WTC11 (cell line): ENCODE measurements at regions not wholly inside any gene's neighbourhood (a gene's known extent, or its start where the extent isn't known, plus 50 kb on each side); places are given as distances from the start of the nearest gene placed in this dataset.

ENCODE experiments used
- ATAC-seq: fragments of 200-7000 bp; cut with Tn5 transposase; 2 replicates; pipeline ENCODE4 v1.10.0; 2021; ENCODE audit warnings: mild to moderate bottlenecking, moderate library complexity
- CTCF ChIA-PET: fragments of 300-600 bp; sonication (Branson Sonifier 250); formaldehyde crosslinking; loops from one replicate; lab custom pipeline; 2021; ENCODE audit warnings: antibody characterized with exemption; lab: Charles Lee
- POLR2A ChIA-PET: fragments of 350-600 bp; sonication (Branson Sonifier 250); formaldehyde crosslinking; loops from one replicate; lab custom pipeline; 2021; ENCODE audit warnings: antibody characterized with exemption; lab: Charles Lee
- DNase-seq: peaks from one replicate; pipeline ENCODE4 v3.0.0; 2021; ENCODE audit warnings: low spot score
- H3K27ac Mint-ChIP-seq: 2 replicates; pipeline ENCODE4 v1.8.0; 2021; ENCODE audit warnings: mixed read lengths
- H3K27me3 Mint-ChIP-seq: 2 replicates; pipeline ENCODE4 v1.8.0; 2021; ENCODE audit warnings: low read depth, mild to moderate bottlenecking, moderate library complexity, mixed read lengths
- H3K36me3 Mint-ChIP-seq: 2 replicates; pipeline ENCODE4 v1.8.0; 2021; ENCODE audit warnings: mixed read lengths
- H3K4me1 Mint-ChIP-seq: 2 replicates; pipeline ENCODE4 v1.8.0; 2022; ENCODE audit warnings: mixed read lengths
- H3K4me3 Mint-ChIP-seq: 2 replicates; pipeline ENCODE4 v1.8.0; 2021; ENCODE audit warnings: mild to moderate bottlenecking, moderate library complexity, mixed read lengths
- H3K9me3 Mint-ChIP-seq: 2 replicates; pipeline ENCODE4 v1.8.0; 2021; ENCODE audit warnings: mixed read lengths
- EMX1 ChIP-seq: fragments of 250-450 bp; sonication (Bioruptor Pico); IDR thresholded peaks from 2 replicates; pipeline ENCODE4 v1.8.0; 2021; ENCODE audit warnings: mild to moderate bottlenecking
- ETV6 ChIP-seq: sonication (generic); formaldehyde crosslinking; IDR thresholded peaks from 2 replicates; pipeline ENCODE4 v1.8.1; 2022; ENCODE audit warnings: mild to moderate bottlenecking, missing genetic modification reagents
- FOXK1 ChIP-seq: sonication (generic); formaldehyde crosslinking; IDR thresholded peaks from 2 replicates; pipeline ENCODE4 v1.8.0; 2022; ENCODE audit warnings: mild to moderate bottlenecking, moderate library complexity, missing genetic modification reagents
- FOXP1 ChIP-seq: sonication (generic); formaldehyde crosslinking; IDR thresholded peaks from 2 replicates; pipeline ENCODE4 v1.8.0; 2022; ENCODE audit warnings: missing genetic modification reagents, mild to moderate bottlenecking, moderate library complexity, borderline replicate concordance
- NFATC4 ChIP-seq: fragments of 250-450 bp; sonication (Bioruptor Pico); IDR thresholded peaks from 2 replicates; pipeline ENCODE4 v1.9.0; 2021; ENCODE audit warnings: mild to moderate bottlenecking
- NFE2L1 ChIP-seq: sonication (generic); formaldehyde crosslinking; IDR thresholded peaks from 2 replicates; pipeline ENCODE4 v1.8.1; 2023; ENCODE audit warnings: missing genetic modification reagents
- SMAD3 ChIP-seq: sonication (generic); formaldehyde crosslinking; IDR thresholded peaks from 2 replicates; pipeline ENCODE4 v1.8.0; 2022; ENCODE audit warnings: missing genetic modification reagents, mild to moderate bottlenecking, borderline replicate concordance
- SP1 ChIP-seq: sonication (generic); formaldehyde crosslinking; conservative IDR thresholded peaks from 2 replicates; pipeline ENCODE4 v1.8.1; 2022; ENCODE audit warnings: missing genetic modification reagents
- TEAD1 ChIP-seq: sonication (generic); formaldehyde crosslinking; IDR thresholded peaks from 2 replicates; pipeline ENCODE4 v1.8.0; 2022; ENCODE audit warnings: mild to moderate bottlenecking, missing genetic modification reagents
- TP53 ChIP-seq: sonication (generic); formaldehyde crosslinking; IDR thresholded peaks from 2 replicates; pipeline ENCODE4 v1.8.1; 2023; ENCODE audit warnings: mild to moderate bottlenecking, missing genetic modification reagents
- ZNF232 ChIP-seq: sonication (generic); formaldehyde crosslinking; IDR thresholded peaks from 2 replicates; pipeline ENCODE4 v1.8.0; 2022; ENCODE audit warnings: mild to moderate bottlenecking, missing genetic modification reagents
- ZNF416 ChIP-seq: fragments of 250-450 bp; sonication (Bioruptor Pico); IDR thresholded peaks from 2 replicates; pipeline ENCODE4 v1.9.0; 2021; ENCODE audit warnings: mild to moderate bottlenecking, inconsistent platforms
- ZNF671 ChIP-seq: fragments of 250-450 bp; sonication (Bioruptor Pico); IDR thresholded peaks from 2 replicates; pipeline ENCODE4 v1.8.0; 2021; ENCODE audit warnings: mild to moderate bottlenecking
- TF ChIP-seq, protein P1 (sequence below): sonication (generic); formaldehyde crosslinking; IDR thresholded peaks from 2 replicates; pipeline ENCODE4 v1.8.1; 2023; ENCODE audit warnings: mild to moderate bottlenecking, missing genetic modification reagents
- TF ChIP-seq, protein P2 (sequence below): fragments of 250-450 bp; sonication (Bioruptor Pico); conservative IDR thresholded peaks from 2 replicates; pipeline ENCODE4 v1.9.0; 2021; ENCODE audit warnings: mild to moderate bottlenecking
- TF ChIP-seq, protein P3 (sequence below): sonication (generic); formaldehyde crosslinking; IDR thresholded peaks from 2 replicates; pipeline ENCODE4 v1.8.0; 2022; ENCODE audit warnings: mild to moderate bottlenecking, missing genetic modification reagents
- TF ChIP-seq, protein P4 (sequence below): sonication (generic); formaldehyde crosslinking; conservative IDR thresholded peaks from 2 replicates; pipeline ENCODE4 v1.8.1; 2022; ENCODE audit warnings: mild to moderate bottlenecking, missing genetic modification reagents
- TF ChIP-seq, protein P5 (sequence below): sonication (generic); formaldehyde crosslinking; IDR thresholded peaks from 2 replicates; pipeline ENCODE4 v1.8.0; 2022; ENCODE audit warnings: mild to moderate bottlenecking, missing genetic modification reagents

DNA sequence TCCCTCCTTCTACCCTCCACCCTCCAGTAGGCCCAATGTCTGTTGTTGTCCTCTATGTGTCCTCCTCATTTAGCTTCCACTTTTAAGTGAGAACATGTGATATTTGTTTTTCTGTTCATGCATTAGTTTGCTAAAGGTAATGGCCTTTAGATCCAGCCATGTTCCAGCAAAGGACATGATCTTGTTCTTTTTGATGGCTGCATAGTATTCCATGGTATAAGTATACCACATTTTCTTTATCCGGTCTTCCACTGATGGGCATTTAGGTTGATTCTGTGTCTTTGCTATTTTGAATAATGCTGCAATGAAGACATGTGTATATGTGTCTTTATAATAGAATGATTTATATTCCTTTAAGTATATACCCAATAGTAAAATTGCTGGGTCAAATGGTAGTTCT, 232.5 kb upstream of the PRR16 start:
- CTCF ChIA-PET: no interaction called here
- TF ChIP-seq ZNF232 (CRISPR knock-in tag) (no peak), TEAD1 (CRISPR knock-in tag) (no peak), NFATC4 (no peak), NFE2L1 (no peak)
- TF ChIP-seq, all 79 proteins: peak for 0
- no peaks in the 10 kb centered on the region for H3K4me1 Mint-ChIP-seq
- peaks cover 9% of the 10 kb centered on the region for H3K9me3 Mint-ChIP-seq
- no peak overlapping the region for H3K27ac Mint-ChIP-seq
- H3K27me3 Mint-ChIP-seq: no peaks in the 10 kb centered on the region
- DNase-seq (no peak), ATAC-seq (no peak)
- no peaks in the 10 kb centered on the region for H3K36me3 Mint-ChIP-seq
- H3K4me3 Mint-ChIP-seq: no peak overlapping the region
- POLR2A ChIA-PET: no interaction called here

DNA sequence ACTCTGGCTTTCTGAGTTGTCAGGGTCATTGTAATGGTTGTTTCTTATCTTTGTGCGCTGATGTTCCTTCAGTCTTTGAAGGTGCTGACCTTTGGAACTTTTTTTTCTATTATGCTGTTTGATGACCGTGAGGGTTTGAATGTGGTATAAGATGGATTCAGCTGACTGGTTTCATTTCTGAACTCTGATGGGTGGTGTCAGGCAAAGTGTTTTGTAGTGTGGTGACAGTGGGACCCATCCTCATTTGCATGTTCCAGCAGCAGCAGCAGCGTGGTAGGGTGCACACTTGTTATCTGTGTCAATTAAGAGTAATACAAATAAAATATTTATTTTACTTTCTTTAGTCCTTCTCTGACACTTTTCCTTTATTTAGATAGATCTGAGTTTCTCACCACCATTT, 227.7 kb upstream of the PRR16 start:
- Mint-ChIP-seq H3K9me3 (peaks cover 7% of the 10 kb centered on the region), H3K36me3 (no peaks in the 10 kb centered on the region), H3K4me3 (no peak overlapping the region), H3K27ac (no peak overlapping the region), H3K27me3 (no peaks in the 10 kb centered on the region), H3K4me1 (peaks cover 18% of the 10 kb centered on the region)
- ChIA-PET POLR2A (no interaction called here), CTCF (no interaction called here)
- TF ChIP-seq ZNF232 (CRISPR knock-in tag) (no peak), EMX1 (CRISPR knock-in tag) (no peak), ZNF416 (CRISPR knock-in tag) (no peak), TP53 (no peak), FOXP1 (CRISPR knock-in tag) (no peak), ZNF671 (CRISPR knock-in tag) (no peak), FOXK1 (CRISPR knock-in tag) (no peak), SP1 (no peak), SMAD3 (CRISPR knock-in tag) (no peak), ETV6 (CRISPR knock-in tag) (no peak)
- TF ChIP-seq, protein P1, sequence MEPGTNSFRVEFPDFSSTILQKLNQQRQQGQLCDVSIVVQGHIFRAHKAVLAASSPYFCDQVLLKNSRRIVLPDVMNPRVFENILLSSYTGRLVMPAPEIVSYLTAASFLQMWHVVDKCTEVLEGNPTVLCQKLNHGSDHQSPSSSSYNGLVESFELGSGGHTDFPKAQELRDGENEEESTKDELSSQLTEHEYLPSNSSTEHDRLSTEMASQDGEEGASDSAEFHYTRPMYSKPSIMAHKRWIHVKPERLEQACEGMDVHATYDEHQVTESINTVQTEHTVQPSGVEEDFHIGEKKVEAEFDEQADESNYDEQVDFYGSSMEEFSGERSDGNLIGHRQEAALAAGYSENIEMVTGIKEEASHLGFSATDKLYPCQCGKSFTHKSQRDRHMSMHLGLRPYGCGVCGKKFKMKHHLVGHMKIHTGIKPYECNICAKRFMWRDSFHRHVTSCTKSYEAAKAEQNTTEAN (CRISPR knock-in tag): no peak
- TF ChIP-seq, protein P2, sequence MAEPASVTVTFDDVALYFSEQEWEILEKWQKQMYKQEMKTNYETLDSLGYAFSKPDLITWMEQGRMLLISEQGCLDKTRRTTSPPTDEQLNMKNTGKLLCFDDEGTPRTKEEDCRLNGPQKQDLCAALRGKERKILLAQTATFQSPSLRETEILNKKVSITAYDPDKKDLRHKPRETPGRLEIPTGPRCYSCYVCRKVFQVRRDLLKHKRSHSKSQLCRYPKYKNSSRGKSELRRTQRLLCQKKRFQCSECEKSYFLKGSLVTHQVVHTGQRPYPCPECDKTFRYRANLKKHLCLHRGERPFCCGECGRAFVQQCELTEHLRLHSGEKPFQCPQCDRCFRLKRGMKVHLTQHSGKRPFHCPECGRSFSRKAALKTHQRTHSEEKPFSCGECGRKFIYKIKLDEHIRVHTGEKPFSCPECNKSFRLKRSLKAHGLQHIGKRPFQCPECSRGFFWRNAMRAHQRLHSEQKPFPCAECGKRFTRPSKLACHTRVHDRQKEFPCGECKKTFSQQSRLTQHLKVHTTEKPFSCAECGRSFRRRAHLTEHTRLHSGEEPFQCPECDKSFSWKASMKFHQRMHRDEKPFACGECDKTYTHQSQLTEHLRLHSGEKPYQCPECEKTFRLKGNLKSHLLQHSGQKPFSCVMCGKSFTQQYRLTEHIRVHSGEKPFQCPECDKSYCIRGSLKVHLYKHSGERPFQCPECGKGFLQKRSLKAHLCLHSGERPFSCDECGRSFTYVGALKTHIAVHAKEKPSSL (CRISPR knock-in tag): no peak
- TF ChIP-seq, protein P3, sequence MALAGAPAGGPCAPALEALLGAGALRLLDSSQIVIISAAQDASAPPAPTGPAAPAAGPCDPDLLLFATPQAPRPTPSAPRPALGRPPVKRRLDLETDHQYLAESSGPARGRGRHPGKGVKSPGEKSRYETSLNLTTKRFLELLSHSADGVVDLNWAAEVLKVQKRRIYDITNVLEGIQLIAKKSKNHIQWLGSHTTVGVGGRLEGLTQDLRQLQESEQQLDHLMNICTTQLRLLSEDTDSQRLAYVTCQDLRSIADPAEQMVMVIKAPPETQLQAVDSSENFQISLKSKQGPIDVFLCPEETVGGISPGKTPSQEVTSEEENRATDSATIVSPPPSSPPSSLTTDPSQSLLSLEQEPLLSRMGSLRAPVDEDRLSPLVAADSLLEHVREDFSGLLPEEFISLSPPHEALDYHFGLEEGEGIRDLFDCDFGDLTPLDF (CRISPR knock-in tag): no peak
- ATAC-seq (no peak), DNase-seq (no peak)

DNA sequence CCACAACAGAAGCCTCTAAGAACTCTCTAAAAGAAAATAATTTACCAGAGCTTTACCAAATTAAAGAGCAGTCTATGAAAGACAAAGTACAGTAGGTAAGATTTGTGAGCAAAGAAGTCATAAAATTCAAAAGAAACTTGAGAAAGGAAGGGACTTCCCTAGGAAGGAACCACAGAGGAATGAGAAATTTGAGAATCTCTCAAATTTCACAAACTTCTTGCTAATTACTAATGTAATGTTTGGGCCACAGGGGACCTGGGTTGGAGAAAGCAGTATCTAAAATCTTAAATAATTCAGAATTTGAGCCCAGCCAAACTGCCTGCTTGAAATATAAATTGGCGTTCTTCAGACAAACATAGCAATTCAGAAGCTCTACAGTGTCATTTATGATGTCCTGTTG, 225.0 kb upstream of the PRR16 start:
- DNase-seq (no peak), ATAC-seq (no peak)
- Mint-ChIP-seq H3K27me3 (no peaks in the 10 kb centered on the region), H3K36me3 (no peaks in the 10 kb centered on the region), H3K4me3 (no peak overlapping the region), H3K9me3 (no peaks in the 10 kb centered on the region), H3K27ac (no peak overlapping the region), H3K4me1 (peaks cover 18% of the 10 kb centered on the region)
- TF ChIP-seq, protein P4, sequence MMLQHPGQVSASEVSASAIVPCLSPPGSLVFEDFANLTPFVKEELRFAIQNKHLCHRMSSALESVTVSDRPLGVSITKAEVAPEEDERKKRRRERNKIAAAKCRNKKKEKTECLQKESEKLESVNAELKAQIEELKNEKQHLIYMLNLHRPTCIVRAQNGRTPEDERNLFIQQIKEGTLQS: no peak
- TF ChIP-seq, protein P5, sequence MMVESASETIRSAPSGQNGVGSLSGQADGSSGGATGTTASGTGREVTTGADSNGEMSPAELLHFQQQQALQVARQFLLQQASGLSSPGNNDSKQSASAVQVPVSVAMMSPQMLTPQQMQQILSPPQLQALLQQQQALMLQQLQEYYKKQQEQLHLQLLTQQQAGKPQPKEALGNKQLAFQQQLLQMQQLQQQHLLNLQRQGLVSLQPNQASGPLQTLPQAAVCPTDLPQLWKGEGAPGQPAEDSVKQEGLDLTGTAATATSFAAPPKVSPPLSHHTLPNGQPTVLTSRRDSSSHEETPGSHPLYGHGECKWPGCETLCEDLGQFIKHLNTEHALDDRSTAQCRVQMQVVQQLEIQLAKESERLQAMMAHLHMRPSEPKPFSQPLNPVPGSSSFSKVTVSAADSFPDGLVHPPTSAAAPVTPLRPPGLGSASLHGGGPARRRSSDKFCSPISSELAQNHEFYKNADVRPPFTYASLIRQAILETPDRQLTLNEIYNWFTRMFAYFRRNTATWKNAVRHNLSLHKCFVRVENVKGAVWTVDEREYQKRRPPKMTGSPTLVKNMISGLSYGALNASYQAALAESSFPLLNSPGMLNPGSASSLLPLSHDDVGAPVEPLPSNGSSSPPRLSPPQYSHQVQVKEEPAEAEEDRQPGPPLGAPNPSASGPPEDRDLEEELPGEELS: no peak
- ChIA-PET CTCF (no interaction called here), POLR2A (no interaction called here)
